GM12892 (cell line): ENCODE measurements at regions not wholly inside any gene's neighbourhood (a gene's known extent, or its start where the extent isn't known, plus 50 kb on each side); places are given as distances from the start of the nearest gene placed in this dataset.

Source experiments
- POLR2A ChIP-seq: IDR thresholded peaks from 2 replicates; pipeline ENCODE4 v1.6.1; 2011; ENCODE audit warnings: low read depth, low read length, control low read depth
- TAF1 ChIP-seq: IDR thresholded peaks from 2 replicates; pipeline ENCODE4 v1.6.1; 2011; ENCODE audit warnings: low read depth, mild to moderate bottlenecking, control low read depth, low read length, borderline replicate concordance

GRCh38 chr13:46478651-46479050 is 74.3 kb upstream of the LRCH1 start:
- TF ChIP-seq TAF1: no peak
- TF ChIP-seq POLR2A: no peak
